ENCODE measurements at regions not wholly inside any gene's neighbourhood (a gene's known extent, or its start where the extent isn't known, plus 50 kb on each side); places are given as distances from the start of the nearest gene placed in this dataset.

GRCh38 chr7:109782806-109783205 lies 1213.1 kb downstream of the DNAJB9 start:
- Histone ChIP-seq H3K27ac (ENCODE audit: low read depth, low read length, poor library complexity, severe bottlenecking) (no peak overlapping the region), H2AFZ (ENCODE audit: low read length) (no peak overlapping the region), H3F3A (ENCODE audit: insufficient read depth, low read length) (no peaks in the 10 kb centered on the region), H3K9ac (ENCODE audit: low read length) (no peak overlapping the region), H3K36me3 (ENCODE audit: insufficient read depth, low read length) (no peaks in the 10 kb centered on the region), H3K4me3 (ENCODE audit: low read depth, low read length, poor library complexity, severe bottlenecking) (no peak overlapping the region), H3K4me2 (ENCODE audit: low read length) (no peak overlapping the region), H3K4me1 (ENCODE audit: insufficient read depth, low read length, severe bottlenecking) (no peaks in the 10 kb centered on the region), H3K79me2 (ENCODE audit: insufficient read depth, low read length) (no peaks in the 10 kb centered on the region), H4K20me1 (ENCODE audit: insufficient read depth, low read length) (no peaks in the 10 kb centered on the region), H3K9me2 (ENCODE audit: low read depth, low read length) (no peaks in the 10 kb centered on the region), H3K9me3 (ENCODE audit: low read length) (no peaks in the 10 kb centered on the region), H3K27me3 (ENCODE audit: insufficient read depth, low read length) (no peaks in the 10 kb centered on the region)
- TF ChIP-seq CTCF (IDR thresholded peaks at IDR 0.05; ENCODE audit: low read length) = no peak
- no peak for TF ChIP-seq EZH2 (IDR thresholded peaks at IDR 0.05; ENCODE audit: borderline replicate concordance, low read length)

GRCh38 chr7:109806548-109806947 lies 1236.9 kb downstream of the DNAJB9 start:
- Histone ChIP-seq H2AFZ (ENCODE audit: low read length) (no peak overlapping the region), H3F3A (ENCODE audit: insufficient read depth, low read length) (no peaks in the 10 kb centered on the region), H3K79me2 (ENCODE audit: insufficient read depth, low read length) (no peaks in the 10 kb centered on the region), H3K4me3 (ENCODE audit: low read depth, low read length, poor library complexity, severe bottlenecking) (no peak overlapping the region), H3K27ac (ENCODE audit: low read depth, low read length, poor library complexity, severe bottlenecking) (no peak overlapping the region), H3K4me1 (ENCODE audit: insufficient read depth, low read length, severe bottlenecking) (no peaks in the 10 kb centered on the region), H3K9ac (ENCODE audit: low read length) (no peak overlapping the region), H3K27me3 (ENCODE audit: insufficient read depth, low read length) (no peaks in the 10 kb centered on the region), H3K36me3 (ENCODE audit: insufficient read depth, low read length) (no peaks in the 10 kb centered on the region), H4K20me1 (ENCODE audit: insufficient read depth, low read length) (no peaks in the 10 kb centered on the region), H3K9me3 (ENCODE audit: low read length) (no peaks in the 10 kb centered on the region), H3K4me2 (ENCODE audit: low read length) (no peak overlapping the region), H3K9me2 (ENCODE audit: low read depth, low read length) (no peaks in the 10 kb centered on the region)
- no peak for TF ChIP-seq CTCF (IDR thresholded peaks at IDR 0.05; ENCODE audit: low read length)
- TF ChIP-seq EZH2 (IDR thresholded peaks at IDR 0.05; ENCODE audit: borderline replicate concordance, low read length) = no peak

GRCh38 chr7:109821156-109821555 lies 1251.5 kb downstream of the DNAJB9 start:
- H3K4me1 ChIP-seq (ENCODE audit: insufficient read depth, low read length, severe bottlenecking) = no peaks in the 10 kb centered on the region
- H3K9me3 ChIP-seq (ENCODE audit: low read length) = no peaks in the 10 kb centered on the region
- H3K9ac ChIP-seq (ENCODE audit: low read length) = no peak overlapping the region
- H3K27ac ChIP-seq (ENCODE audit: low read depth, low read length, poor library complexity, severe bottlenecking) = no peak overlapping the region
- no peaks in the 10 kb centered on the region for H3K36me3 ChIP-seq (ENCODE audit: insufficient read depth, low read length)
- TF ChIP-seq CTCF (IDR thresholded peaks at IDR 0.05; ENCODE audit: low read length) (no peak), EZH2 (IDR thresholded peaks at IDR 0.05; ENCODE audit: borderline replicate concordance, low read length) (no peak)
- no peaks in the 10 kb centered on the region for H3F3A ChIP-seq (ENCODE audit: insufficient read depth, low read length)
- no peak overlapping the region for H2AFZ ChIP-seq (ENCODE audit: low read length)
- no peak overlapping the region for H3K4me2 ChIP-seq (ENCODE audit: low read length)
- no peaks in the 10 kb centered on the region for H4K20me1 ChIP-seq (ENCODE audit: insufficient read depth, low read length)
- no peak overlapping the region for H3K4me3 ChIP-seq (ENCODE audit: low read depth, low read length, poor library complexity, severe bottlenecking)
- H3K79me2 ChIP-seq (ENCODE audit: insufficient read depth, low read length) = no peaks in the 10 kb centered on the region
- H3K9me2 ChIP-seq (ENCODE audit: low read depth, low read length) = no peaks in the 10 kb centered on the region
- H3K27me3 ChIP-seq (ENCODE audit: insufficient read depth, low read length) = no peaks in the 10 kb centered on the region
